Urothelium cell line (cell line): ENCODE measurements at regions not wholly inside any gene's neighbourhood (a gene's known extent, or its start where the extent isn't known, plus 50 kb on each side); places are given as distances from the start of the nearest gene placed in this dataset.
"Not testable (repeated sequence)": the region's sequence is repeated elsewhere in the genome, so short reads cannot be mapped to it uniquely, and the experiment has no call there.

Experiments
- DNase-seq: peaks from one replicate; pipeline ENCODE4 v3.0.0; 2011; ENCODE audit warnings: low spot score, mixed read lengths
- FAIRE-seq: peaks from 2 replicates; lab custom pipeline; 2011; peaks lifted over from hg19 to GRCh38; lab: Jason Lieb, UNC

GRCh38 chr4:151558496-151559113 lies 149.6 kb downstream of the FHIP1A start:
- no peak for DNase-seq
- no peak for FAIRE-seq

DNA sequence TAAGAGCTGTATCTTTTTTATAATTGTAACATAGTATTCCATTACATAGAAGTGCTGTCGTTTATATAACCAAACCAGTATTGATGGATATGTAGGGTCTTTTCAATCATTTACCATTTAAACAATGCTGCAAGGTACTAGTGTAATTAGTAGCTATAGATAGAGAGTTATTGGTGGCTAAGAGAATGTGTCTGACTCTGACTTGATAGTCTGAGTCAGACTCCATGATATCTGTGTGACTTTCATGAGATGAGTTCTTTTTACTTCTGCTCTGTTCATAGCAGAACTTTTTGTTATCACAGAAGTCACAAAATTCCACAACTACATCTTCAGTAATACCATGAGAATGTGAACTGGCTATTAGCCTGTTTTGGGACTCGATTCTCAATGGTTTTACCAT lies 150.6 kb downstream of the FHIP1A start:
- DNase-seq (no peak), FAIRE-seq (no peak)

- FAIRE-seq (no peak), DNase-seq (no peak)
Measured at GRCh38 chr4:151561551-151562256, 152.7 kb downstream of the FHIP1A start.

- FAIRE-seq, result no peak
- DNase-seq, result peak; percentile 7
Measured at GRCh38 chr4:151563194-151563593, 154.2 kb downstream of the FHIP1A start.

- no peak for DNase-seq
- no peak for FAIRE-seq
Measured at GRCh38 chr4:151564321-151564720, 155.3 kb downstream of the FHIP1A start.

DNA sequence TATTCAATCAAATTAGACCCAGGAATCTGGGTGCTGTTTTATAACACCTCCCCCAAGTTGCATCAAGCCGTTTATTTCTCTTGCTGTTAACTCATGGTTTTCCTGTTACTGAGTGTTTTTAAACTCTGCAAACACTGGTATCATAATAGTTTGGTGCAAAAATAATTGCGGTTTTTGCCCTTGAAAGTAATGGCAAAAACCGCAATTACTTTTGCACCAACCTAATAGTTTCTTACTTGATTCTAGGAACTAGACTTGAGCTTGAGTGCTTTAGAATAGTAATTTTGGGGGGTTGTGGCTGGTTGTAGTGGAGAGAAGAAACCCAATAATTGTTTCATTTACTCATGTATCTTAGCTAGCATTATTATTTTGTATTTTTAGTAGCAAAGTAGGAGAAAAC lies 156.6 kb downstream of the FHIP1A start:
- DNase-seq (no peak), FAIRE-seq (no peak)

GRCh38 chr4:151566053-151566452 lies 157.1 kb downstream of the FHIP1A start:
- FAIRE-seq, result no peak
- no peak for DNase-seq

DNA sequence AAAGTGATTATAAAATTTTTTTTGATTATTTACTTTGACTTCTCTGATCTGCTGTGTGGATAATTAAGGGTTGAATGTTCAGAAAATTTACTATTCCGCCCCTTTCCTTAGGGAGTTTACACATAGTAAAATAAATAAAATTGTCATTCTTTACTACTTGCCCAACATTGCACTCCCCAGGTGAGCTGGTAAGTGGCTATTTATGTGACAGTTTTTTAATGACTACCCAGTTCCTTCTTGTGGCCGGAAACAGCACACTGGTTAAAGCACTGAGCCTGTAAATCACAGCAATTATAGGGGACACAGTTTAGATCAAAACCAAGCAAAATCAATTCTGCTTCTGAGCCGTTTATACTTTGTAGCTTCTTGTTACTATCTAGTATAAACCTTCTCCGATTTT lies 158.1 kb downstream of the FHIP1A start:
- no peak for DNase-seq
- FAIRE-seq, result no peak

DNA sequence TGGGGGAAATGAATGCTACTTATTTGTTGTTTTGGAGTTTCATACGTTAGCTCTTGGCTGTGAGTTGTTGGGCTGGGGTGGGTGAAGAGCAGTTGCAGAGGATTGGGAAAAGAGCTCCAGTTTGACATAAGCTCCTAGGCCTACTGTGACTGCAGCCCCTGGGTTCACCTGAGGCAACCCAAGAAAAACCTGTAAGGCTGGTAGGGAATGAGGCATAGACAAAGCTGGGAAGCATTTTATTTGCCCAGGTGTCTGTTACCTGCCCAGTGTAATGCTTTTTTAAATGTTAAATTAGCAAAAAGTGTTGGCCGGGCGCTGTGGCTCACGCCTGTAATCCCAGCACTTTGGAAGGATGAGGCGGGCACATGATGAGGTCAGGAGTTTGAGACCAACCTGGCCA lies 160.0 kb downstream of the FHIP1A start:
- DNase-seq, result no peak
- no peak for FAIRE-seq

DNA sequence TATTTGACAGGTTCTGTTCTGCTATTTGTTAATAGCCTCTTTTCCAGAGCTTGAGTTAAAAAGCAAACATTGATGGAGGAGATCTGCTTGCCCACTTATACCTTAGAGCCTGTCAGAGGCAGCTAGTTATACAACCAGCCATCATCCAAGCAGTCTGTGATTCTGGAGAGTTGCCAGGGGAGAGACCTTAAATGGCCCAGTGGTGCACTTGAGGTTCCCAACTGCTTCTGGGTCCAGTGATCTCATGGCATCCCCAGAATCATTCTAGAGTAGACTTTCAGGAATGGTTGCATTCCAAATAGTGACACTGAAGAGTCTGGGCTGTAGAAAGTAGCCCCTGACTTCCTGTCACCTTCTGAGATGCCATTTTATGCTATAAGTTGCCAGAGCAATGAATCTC lies 160.7 kb downstream of the FHIP1A start:
- no peak for DNase-seq
- no peak for FAIRE-seq

DNA sequence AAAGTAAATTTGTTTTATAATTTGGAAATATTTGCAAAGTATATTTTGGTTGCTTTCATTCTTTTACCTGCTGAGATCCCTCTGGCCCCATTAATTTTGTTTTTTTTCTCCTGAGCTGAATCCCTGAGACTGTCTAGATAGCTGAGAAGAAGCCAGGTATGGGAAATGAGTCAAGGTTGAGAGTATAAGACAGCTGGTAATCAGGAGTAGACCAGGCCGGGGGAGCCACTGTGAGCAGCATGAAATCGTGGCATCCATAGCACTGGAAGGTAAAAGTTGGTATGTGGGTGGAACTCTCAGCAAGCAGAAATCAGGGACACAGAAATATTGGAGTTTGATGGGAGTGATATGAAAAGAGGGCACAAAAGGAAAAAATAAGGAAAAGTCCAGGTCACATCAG lies 164.5 kb downstream of the FHIP1A start:
- FAIRE-seq (no peak), DNase-seq (no peak)

DNA sequence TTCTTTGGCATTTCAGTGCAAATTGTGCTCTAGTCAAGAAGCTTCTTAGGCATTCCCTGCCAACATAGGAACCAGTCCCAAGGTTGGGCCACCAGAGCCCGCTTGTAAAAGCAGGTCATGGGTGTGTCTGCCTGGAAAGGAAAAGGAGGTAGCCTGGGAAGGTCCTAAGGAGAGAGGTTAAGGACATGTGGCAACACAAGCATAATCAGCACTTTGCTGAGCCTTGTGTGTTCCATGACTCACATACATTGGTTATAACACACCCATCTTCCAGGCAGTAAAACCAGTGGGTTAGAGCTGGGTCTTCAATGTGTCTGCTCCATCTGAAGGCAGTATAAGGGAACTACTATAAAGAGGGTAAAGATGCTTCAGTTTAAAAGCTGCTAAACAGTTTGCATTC lies 165.0 kb downstream of the FHIP1A start:
- DNase-seq, result peak; percentile 4
- FAIRE-seq, result no peak

DNA sequence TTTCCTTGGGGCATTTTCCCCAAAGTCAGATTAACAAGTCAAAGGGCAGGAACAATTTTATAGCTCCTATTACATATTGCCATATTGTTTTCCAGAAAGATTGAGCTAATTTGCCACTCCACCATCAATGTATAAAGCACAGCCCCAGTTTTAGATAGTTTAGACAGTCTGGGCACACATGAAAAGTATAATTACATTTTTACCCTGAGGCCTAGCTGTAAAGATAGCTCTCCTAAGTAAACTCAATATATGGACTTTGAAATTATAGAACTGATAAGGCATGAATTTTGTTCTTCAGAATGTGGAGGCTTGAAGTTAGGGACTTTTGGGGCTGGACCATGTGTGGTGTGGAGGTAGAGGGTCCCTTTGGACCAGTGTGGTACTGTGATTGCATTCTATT lies 166.0 kb downstream of the FHIP1A start:
- FAIRE-seq (no peak), DNase-seq (no peak)

GRCh38 chr4:151575646-151576045 lies 166.7 kb downstream of the FHIP1A start:
- FAIRE-seq (no peak), DNase-seq (no peak)

- FAIRE-seq (no peak), DNase-seq (no peak)
Measured at GRCh38 chr4:151576627-151577026, 167.7 kb downstream of the FHIP1A start.

GRCh38 chr4:151581570-151581969 lies 172.6 kb downstream of the FHIP1A start:
- FAIRE-seq, result no peak
- no peak for DNase-seq

GRCh38 chr4:151582098-151582497 lies 173.1 kb downstream of the FHIP1A start:
- FAIRE-seq (no peak), DNase-seq (no peak)

GRCh38 chr4:151583157-151583914 lies 174.4 kb downstream of the FHIP1A start:
- DNase-seq (no peak), FAIRE-seq (no peak)

DNA sequence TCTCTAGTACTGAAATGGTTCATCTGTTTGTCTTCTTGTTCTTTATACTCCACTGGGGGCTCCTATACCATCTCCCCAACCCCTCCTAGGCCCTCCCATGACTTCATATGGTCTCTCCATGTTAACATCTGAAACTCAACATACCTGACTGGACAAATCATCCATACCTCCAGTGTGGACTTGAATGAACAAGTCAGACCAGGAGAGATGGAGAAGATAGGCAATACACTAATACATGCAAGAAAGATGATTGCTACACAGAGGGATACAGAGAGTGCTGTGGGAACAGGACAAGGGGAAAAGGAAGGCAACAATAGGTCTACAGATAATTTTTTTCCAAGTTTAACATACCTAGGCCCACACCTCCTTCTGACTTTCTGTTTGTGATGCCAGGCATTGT lies 175.1 kb downstream of the FHIP1A start:
- DNase-seq, result no peak
- no peak for FAIRE-seq

DNA sequence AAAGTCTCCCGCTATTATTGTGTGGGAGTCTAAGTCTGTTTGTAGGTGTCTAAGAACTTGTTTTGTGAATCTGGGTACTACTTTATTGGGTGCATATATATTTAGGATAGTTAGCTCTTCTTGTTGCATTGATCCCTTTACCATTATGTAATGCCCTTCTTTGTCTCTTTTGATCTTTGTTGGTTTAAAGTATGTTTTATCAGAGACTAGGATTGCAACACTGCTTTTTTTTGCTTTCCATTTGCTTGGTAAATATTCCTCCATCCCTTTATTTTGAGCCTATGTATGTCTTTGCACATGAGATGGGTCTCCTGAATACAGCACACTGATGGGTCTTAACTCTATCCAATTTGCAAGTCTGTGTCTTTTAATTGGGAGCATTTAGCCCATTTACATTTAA lies 165.2 kb downstream of the GATB start:
- not testable (repeated sequence) for FAIRE-seq, DNase-seq

- not testable (repeated sequence) for DNase-seq, FAIRE-seq
Measured at GRCh38 chr4:151597691-151598090, 163.1 kb downstream of the GATB start.

DNA sequence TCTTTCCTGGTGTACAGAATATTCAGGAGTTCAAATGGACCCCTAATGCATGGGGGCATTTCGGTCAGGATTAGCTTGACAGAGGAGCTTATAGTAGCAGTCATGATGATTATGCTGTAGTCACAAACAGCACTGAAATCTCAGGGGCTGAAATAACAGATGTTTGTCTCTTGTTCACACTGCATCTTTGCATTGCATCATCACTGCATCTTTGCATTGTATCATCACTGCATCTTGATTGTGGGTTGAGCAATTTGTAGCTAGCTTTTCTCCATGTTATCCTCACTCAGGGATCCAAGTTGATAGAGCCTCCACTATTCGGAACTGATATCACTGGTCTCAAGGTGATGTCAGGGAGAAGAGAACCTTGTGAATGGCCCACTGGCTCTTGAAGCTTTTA lies 160.9 kb downstream of the GATB start:
- DNase-seq (no peak), FAIRE-seq (no peak)
